Cardiac muscle cell (in vitro differentiated cells and primary cell): ENCODE measurements at regions not wholly inside any gene's neighbourhood (a gene's known extent, or its start where the extent isn't known, plus 50 kb on each side); places are given as distances from the start of the nearest gene placed in this dataset.

Source experiments
- DNase-seq, 2 donors: peaks; one replicate each; pipeline versions ENCODE4 v3.0.0 to v3.0.0-alpha.2; 2010 to 2017; ENCODE audit warnings: low read depth in 1 of 2, low spot score in 1 of 2
- H3K27ac ChIP-seq: fragments of 200-600 bp; sonication (generic); 2 replicates; pipeline ENCODE4 v1.5.1; 2016
- H3K27me3 ChIP-seq: fragments of 200-600 bp; sonication (generic); 2 replicates; pipeline ENCODE4 v1.6.0; 2016; ENCODE audit warnings: control low read depth
- H3K36me3 ChIP-seq: fragments of 200-600 bp; sonication (generic); 2 replicates; pipeline ENCODE4 v1.5.1; 2016; ENCODE audit warnings: control low read depth
- H3K4me1 ChIP-seq: fragments of 200-600 bp; sonication (generic); 2 replicates; pipeline ENCODE4 v1.8.1; 2017; ENCODE audit warnings: low read depth, mild to moderate bottlenecking, mixed run types
- H3K4me3 ChIP-seq: fragments of 200-600 bp; sonication (generic); 2 replicates; pipeline ENCODE4 v1.5.1; 2016; ENCODE audit warnings: mild to moderate bottlenecking
- H3K9me3 ChIP-seq: fragments of 200-600 bp; sonication (generic); 2 replicates; pipeline ENCODE4 v1.5.1; 2017; ENCODE audit warnings: low read depth, mild to moderate bottlenecking, control low read depth
- CTCF ChIP-seq: IDR thresholded peaks from 2 replicates; pipeline ENCODE4 v1.5.1; 2012; ENCODE audit warnings: low read depth, mild to moderate bottlenecking, low read length

GRCh38 chr10:43930243-43930642, 281.6 kb upstream of the ZNF32 start:
- DNase-seq = no peak
- no peak for TF ChIP-seq CTCF
- no peak overlapping the region for H3K4me3 ChIP-seq
- no peaks in the 10 kb centered on the region for H3K27me3 ChIP-seq
- no peaks in the 10 kb centered on the region for H3K36me3 ChIP-seq
- H3K27ac ChIP-seq = no peak overlapping the region
- no peaks in the 10 kb centered on the region for H3K4me1 ChIP-seq
- no peaks in the 10 kb centered on the region for H3K9me3 ChIP-seq

- TF ChIP-seq CTCF = no peak
- H3K9me3 ChIP-seq = no peaks in the 10 kb centered on the region
- no peak overlapping the region for H3K4me3 ChIP-seq
- no peak overlapping the region for H3K27ac ChIP-seq
- H3K36me3 ChIP-seq = no peaks in the 10 kb centered on the region
- no peaks in the 10 kb centered on the region for H3K27me3 ChIP-seq
- no peak for DNase-seq
- H3K4me1 ChIP-seq = no peaks in the 10 kb centered on the region
These were observed 280.4 kb upstream of the ZNF32 start for GRCh38 chr10:43929122-43929521.

- Histone ChIP-seq H3K27ac (no peak overlapping the region), H3K9me3 (no peaks in the 10 kb centered on the region), H3K27me3 (no peaks in the 10 kb centered on the region), H3K4me1 (no peaks in the 10 kb centered on the region), H3K36me3 (no peaks in the 10 kb centered on the region), H3K4me3 (no peak overlapping the region)
- no peak for DNase-seq
- no peak for TF ChIP-seq CTCF
These were observed 279.8 kb upstream of the ZNF32 start for GRCh38 chr10:43928425-43928968.

- Histone ChIP-seq H3K27ac (no peak overlapping the region), H3K4me1 (no peaks in the 10 kb centered on the region), H3K4me3 (no peak overlapping the region), H3K27me3 (no peaks in the 10 kb centered on the region), H3K36me3 (no peaks in the 10 kb centered on the region), H3K9me3 (no peaks in the 10 kb centered on the region)
- TF ChIP-seq CTCF = no peak
- no peak for DNase-seq
These were observed 278.3 kb upstream of the ZNF32 start for GRCh38 chr10:43926875-43927406.

- Histone ChIP-seq H3K4me1 (no peaks in the 10 kb centered on the region), H3K27me3 (no peaks in the 10 kb centered on the region), H3K9me3 (no peaks in the 10 kb centered on the region), H3K36me3 (no peaks in the 10 kb centered on the region), H3K27ac (no peak overlapping the region), H3K4me3 (no peak overlapping the region)
- no peak for DNase-seq
- TF ChIP-seq CTCF = no peak
These were observed 277.7 kb upstream of the ZNF32 start for GRCh38 chr10:43926371-43926770.
